Calu3 (cell line): ENCODE measurements at regions not wholly inside any gene's neighbourhood (a gene's known extent, or its start where the extent isn't known, plus 50 kb on each side); places are given as distances from the start of the nearest gene placed in this dataset.

Source experiments
- BruUV-seq: library from RNA; stranded (reverse); fragments of 400-500 nt; replicated peaks from 2 replicates; lab custom pipeline; 2021; lab: Mats Ljungman, UMichigan
- CTCF ChIA-PET: fragments of 300-600 bp; sonication (Branson Sonifier 250); formaldehyde crosslinking; loops from one replicate; lab custom pipeline; 2022; ENCODE audit warnings: antibody characterized with exemption; lab: Charles Lee
- DNase-seq: peaks from one replicate; pipeline ENCODE4 v3.0.0; 2022
- H3K27ac Mint-ChIP-seq: one replicate; pipeline ENCODE4 v1.8.0; 2022; ENCODE audit warnings: mixed read lengths; ENCODE audit not compliant: unreplicated experiment
- H3K27me3 Mint-ChIP-seq: one replicate; pipeline ENCODE4 v1.8.0; 2022; ENCODE audit warnings: mixed read lengths; ENCODE audit not compliant: unreplicated experiment
- H3K36me3 Mint-ChIP-seq: one replicate; pipeline ENCODE4 v1.8.0; 2022; ENCODE audit warnings: mild to moderate bottlenecking, moderate library complexity, mixed read lengths; ENCODE audit not compliant: insufficient read depth, unreplicated experiment
- H3K4me1 Mint-ChIP-seq: one replicate; pipeline ENCODE4 v1.8.0; 2022; ENCODE audit warnings: mild to moderate bottlenecking, low read depth, mixed read lengths; ENCODE audit not compliant: unreplicated experiment
- H3K4me3 Mint-ChIP-seq: one replicate; pipeline ENCODE4 v1.8.0; 2022; ENCODE audit warnings: mild to moderate bottlenecking, low read depth, moderate library complexity, mixed read lengths; ENCODE audit not compliant: unreplicated experiment
- H3K9me3 Mint-ChIP-seq: one replicate; pipeline ENCODE4 v1.8.0; 2022; ENCODE audit warnings: low read depth, mixed read lengths; ENCODE audit not compliant: unreplicated experiment
- intact Hi-C: fragments of 100-400 bp; cut with micrococcal nuclease; formaldehyde crosslinking; loops from one replicate; pipeline ENCODE4 v1.10.0; 2022; ENCODE audit not compliant: unreplicated experiment
- TF ChIP-seq, protein P1 (sequence below): fragments of 200-600 bp; IDR thresholded peaks from one replicate; pipeline ENCODE4 v1.8.0; 2022; ENCODE audit warnings: antibody characterized with exemption; ENCODE audit not compliant: unreplicated experiment

DNA sequence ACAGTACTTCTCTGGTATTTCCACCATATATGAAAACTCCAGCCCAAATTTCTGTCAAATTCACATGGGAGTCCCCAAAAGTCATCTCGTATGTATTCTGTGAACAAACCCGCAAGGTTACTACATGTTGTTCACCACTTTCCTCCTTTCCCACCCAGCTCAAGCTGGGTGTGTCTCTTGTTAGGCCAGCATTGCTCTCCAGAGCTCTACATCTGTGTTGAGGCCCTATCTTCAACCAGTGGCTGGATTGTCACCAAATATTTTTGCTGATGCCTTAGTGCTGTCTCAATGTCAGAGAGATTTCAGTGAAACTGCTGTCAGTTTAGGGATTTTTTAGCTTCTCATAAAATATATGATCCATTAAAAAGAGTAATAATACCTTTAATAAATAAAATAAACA is 230.9 kb downstream of the BTG1 start:
- TF ChIP-seq, protein P1, sequence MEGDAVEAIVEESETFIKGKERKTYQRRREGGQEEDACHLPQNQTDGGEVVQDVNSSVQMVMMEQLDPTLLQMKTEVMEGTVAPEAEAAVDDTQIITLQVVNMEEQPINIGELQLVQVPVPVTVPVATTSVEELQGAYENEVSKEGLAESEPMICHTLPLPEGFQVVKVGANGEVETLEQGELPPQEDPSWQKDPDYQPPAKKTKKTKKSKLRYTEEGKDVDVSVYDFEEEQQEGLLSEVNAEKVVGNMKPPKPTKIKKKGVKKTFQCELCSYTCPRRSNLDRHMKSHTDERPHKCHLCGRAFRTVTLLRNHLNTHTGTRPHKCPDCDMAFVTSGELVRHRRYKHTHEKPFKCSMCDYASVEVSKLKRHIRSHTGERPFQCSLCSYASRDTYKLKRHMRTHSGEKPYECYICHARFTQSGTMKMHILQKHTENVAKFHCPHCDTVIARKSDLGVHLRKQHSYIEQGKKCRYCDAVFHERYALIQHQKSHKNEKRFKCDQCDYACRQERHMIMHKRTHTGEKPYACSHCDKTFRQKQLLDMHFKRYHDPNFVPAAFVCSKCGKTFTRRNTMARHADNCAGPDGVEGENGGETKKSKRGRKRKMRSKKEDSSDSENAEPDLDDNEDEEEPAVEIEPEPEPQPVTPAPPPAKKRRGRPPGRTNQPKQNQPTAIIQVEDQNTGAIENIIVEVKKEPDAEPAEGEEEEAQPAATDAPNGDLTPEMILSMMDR, result no peak
- Mint-ChIP-seq H3K9me3 (no peaks in the 10 kb centered on the region), H3K27me3 (no peaks in the 10 kb centered on the region), H3K4me3 (no peak overlapping the region), H3K4me1 (peaks cover 9% of the 10 kb centered on the region), H3K27ac (no peak overlapping the region), H3K36me3 (no peaks in the 10 kb centered on the region)
- no peak for DNase-seq
- BruUV-seq, result no TSS peak
- CTCF ChIA-PET, result no interaction called here
- intact Hi-C loops, result no loop called here

DNA sequence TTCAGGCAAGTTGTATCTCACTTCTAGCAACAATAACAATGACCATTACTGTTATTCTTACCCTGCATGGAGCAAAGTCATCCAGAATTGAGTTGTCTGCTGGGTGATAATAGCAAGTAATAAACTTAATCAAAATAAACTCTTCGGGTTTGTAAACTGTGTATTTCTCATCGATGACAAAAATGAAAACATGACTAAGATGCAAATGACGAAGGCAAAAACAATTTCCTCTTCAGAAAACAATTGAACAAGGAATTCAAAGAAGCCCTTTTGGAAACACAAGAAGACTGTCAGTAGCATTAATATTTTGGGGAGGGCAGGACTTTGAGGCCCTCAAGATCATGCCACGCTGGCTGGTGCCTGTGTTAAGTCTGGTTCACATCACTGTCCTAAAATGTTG is 232.0 kb downstream of the BTG1 start:
- no peak overlapping the region for H3K27ac Mint-ChIP-seq
- no TSS peak for BruUV-seq
- CTCF ChIA-PET, result no interaction called here

DNA sequence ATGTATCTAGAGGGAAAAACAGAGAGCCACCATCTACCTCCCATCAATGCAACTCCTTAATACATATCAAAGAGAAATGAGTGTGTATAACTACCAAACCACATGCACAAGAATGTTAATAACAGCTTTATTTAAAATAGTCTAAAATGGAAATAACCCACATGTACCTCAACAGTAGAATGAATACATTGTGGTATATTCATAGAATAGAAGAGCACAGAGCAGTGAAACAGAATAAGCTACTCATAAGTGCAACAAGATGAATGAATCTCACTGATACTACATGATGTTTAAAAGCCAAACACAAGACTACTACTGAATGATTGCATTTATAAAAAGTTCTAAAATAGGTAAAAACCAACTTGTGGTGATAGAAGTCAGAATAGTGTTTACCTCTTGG is 232.5 kb downstream of the BTG1 start:
- no peak overlapping the region for H3K27ac Mint-ChIP-seq
- H3K9me3 Mint-ChIP-seq, result no peaks in the 10 kb centered on the region
- no peaks in the 10 kb centered on the region for H3K36me3 Mint-ChIP-seq
- TF ChIP-seq, protein P1, result no peak
- DNase-seq, result no peak
- H3K4me3 Mint-ChIP-seq, result no peak overlapping the region
- peaks cover 9% of the 10 kb centered on the region for H3K4me1 Mint-ChIP-seq
- no TSS peak for BruUV-seq
- no peaks in the 10 kb centered on the region for H3K27me3 Mint-ChIP-seq
- intact Hi-C loops, result no loop called here
- CTCF ChIA-PET, result no interaction called here

More for the DNA sequence above, 232.0 kb downstream of the BTG1 start:
- no peak for DNase-seq
- Mint-ChIP-seq H3K4me3 (no peak overlapping the region), H3K4me1 (peaks cover 9% of the 10 kb centered on the region), H3K9me3 (no peaks in the 10 kb centered on the region), H3K36me3 (no peaks in the 10 kb centered on the region), H3K27me3 (no peaks in the 10 kb centered on the region)
- TF ChIP-seq, protein P1, result no peak
- intact Hi-C loops, result no loop called here

DNA sequence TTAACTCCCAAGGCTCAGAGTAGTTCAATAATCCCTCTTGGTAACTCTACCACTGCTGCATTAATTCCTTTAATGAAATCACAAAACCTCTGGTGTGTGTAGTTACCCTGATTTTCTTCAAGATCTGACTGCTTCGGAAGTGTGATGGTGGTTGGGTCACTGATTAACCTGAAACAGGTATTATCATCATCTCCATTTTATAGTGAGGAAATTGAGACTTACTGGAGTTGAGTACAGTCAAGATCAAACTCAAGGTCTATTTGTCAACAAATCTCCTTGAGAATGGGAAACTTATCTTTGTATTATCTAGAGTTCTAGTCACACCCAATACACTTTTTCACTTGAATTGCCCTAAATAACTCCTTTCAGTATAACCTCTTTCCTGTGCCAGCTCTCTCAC is 233.5 kb downstream of the BTG1 start:
- Mint-ChIP-seq H3K4me1 (peaks cover 9% of the 10 kb centered on the region), H3K27me3 (no peaks in the 10 kb centered on the region), H3K27ac (no peak overlapping the region), H3K4me3 (no peak overlapping the region), H3K36me3 (no peaks in the 10 kb centered on the region), H3K9me3 (no peaks in the 10 kb centered on the region)
- intact Hi-C loops, result no loop called here
- CTCF ChIA-PET, result interaction anchor here (0.6 kb wide), 1 partner anchor 14 kb away, joined by 3 read pairs; no protein-coding TSS in a partner anchor
- no peak for DNase-seq
- no TSS peak for BruUV-seq
- TF ChIP-seq, protein P1, result no peak
